ENCODE measurements at regions not wholly inside any gene's neighbourhood (a gene's known extent, or its start where the extent isn't known, plus 50 kb on each side); places are given as distances from the start of the nearest gene placed in this dataset.

GRCh38 chr2:891734-892133, 58.9 kb upstream of the SNTG2 start (continued):
- TF ChIP-seq REST (tag by site-specific recombination; IDR thresholded peaks at IDR 0.05) (no peak), ZNF580 (tag by site-specific recombination; IDR thresholded peaks at IDR 0.05) (no peak), ZNF274 (IDR thresholded peaks at IDR 0.05; ENCODE audit: low read length) (no peak), ZNF274 (tag by site-specific recombination; IDR thresholded peaks at IDR 0.05; ENCODE audit: borderline replicate concordance) (no peak)

- CTCF ChIA-PET, result no interaction called here
- no peaks in the 10 kb centered on the region for H3K4me1 ChIP-seq (ENCODE audit: control insufficient read depth, insufficient read depth, low read length)
- POLR2A ChIA-PET, result no interaction called here
- no peak for TF ChIP-seq ZNF280D (tag by site-specific recombination; IDR thresholded peaks at IDR 0.05)
- TF ChIP-seq ZNF530 (tag by site-specific recombination; IDR thresholded peaks at IDR 0.05; ENCODE audit: low read depth), result no peak
- TF ChIP-seq ZNF571 (tag by site-specific recombination; IDR thresholded peaks at IDR 0.05), result no peak
- no peak for TF ChIP-seq ZNF280C (tag by site-specific recombination; IDR thresholded peaks at IDR 0.05)
- TF ChIP-seq ZNF645 (tag by site-specific recombination; IDR thresholded peaks at IDR 0.05), result no peak
- TF ChIP-seq AEBP2 (tag by site-specific recombination; IDR thresholded peaks at IDR 0.05; ENCODE audit: borderline replicate concordance), result no peak
- no peak for TF ChIP-seq YY2 (tag by site-specific recombination; IDR thresholded peaks at IDR 0.05)
- TF ChIP-seq ZNF10 (tag by site-specific recombination; IDR thresholded peaks at IDR 0.05), result no peak
- no peaks in the 10 kb centered on the region for H3K36me3 ChIP-seq (ENCODE audit: control insufficient read depth in 2 of 2, insufficient read depth in 1 of 2, low read length in 2 of 2)
- H3K4me3 ChIP-seq (ENCODE audit: low read depth, low read length), result no peak overlapping the region
- H3K9me3 ChIP-seq (ENCODE audit: control insufficient read depth, insufficient read depth, low read depth, low read length), result no peaks in the 10 kb centered on the region
- no peak overlapping the region for H3K27ac ChIP-seq (ENCODE audit: extremely low read depth, low read depth, low read length)
Observed at GRCh38 chr2:890791-891190, 59.9 kb upstream of the SNTG2 start.
